H1 (cell line): ENCODE measurements at regions not wholly inside any gene's neighbourhood (a gene's known extent, or its start where the extent isn't known, plus 50 kb on each side); places are given as distances from the start of the nearest gene placed in this dataset.

Source experiments
- CEBPB ChIP-seq: IDR thresholded peaks from 2 replicates; pipeline ENCODE4 v1.6.1; 2012; ENCODE audit warnings: low read depth, low read length
- CTBP2 ChIP-seq: IDR thresholded peaks from 2 replicates; pipeline ENCODE4 v1.7.0; 2011; ENCODE audit warnings: borderline replicate concordance, mild to moderate bottlenecking, moderate library complexity, mixed read lengths, low read length; ENCODE audit not compliant: insufficient read depth, insufficient read length
- HDAC2 ChIP-seq, 2 experiments: fragments of 300-600 bp in 1 of 2; sonication (generic) in 1 of 2; IDR thresholded peaks; 2 replicates each; pipeline ENCODE4 v1.6.1; 2011 to 2012; ENCODE audit warnings: low read depth in 2 of 2, low read length in 2 of 2, mild to moderate bottlenecking in 2 of 2, moderate library complexity in 2 of 2, borderline replicate concordance in 1 of 2, inconsistent platforms in 1 of 2
- SP2 ChIP-seq: IDR thresholded peaks from 2 replicates; pipeline ENCODE4 v1.6.1; 2012; ENCODE audit warnings: mild to moderate bottlenecking, low read length, inconsistent platforms
- TF ChIP-seq, protein P1 (sequence below): fragments of 300-600 bp; sonication (generic); IDR thresholded peaks from 2 replicates; pipeline ENCODE4 v1.7.1; 2012; ENCODE audit warnings: low read length, moderate library complexity, mild to moderate bottlenecking, inconsistent platforms; ENCODE audit not compliant: insufficient replicate concordance
- TF ChIP-seq, protein P2 (sequence below): IDR thresholded peaks from 2 replicates; pipeline ENCODE4 v1.6.1; 2012; ENCODE audit warnings: low read length, inconsistent platforms
- TF ChIP-seq, protein P3 (sequence below): IDR thresholded peaks from 2 replicates; pipeline ENCODE4 v1.6.1; 2012; ENCODE audit warnings: inconsistent platforms

DNA sequence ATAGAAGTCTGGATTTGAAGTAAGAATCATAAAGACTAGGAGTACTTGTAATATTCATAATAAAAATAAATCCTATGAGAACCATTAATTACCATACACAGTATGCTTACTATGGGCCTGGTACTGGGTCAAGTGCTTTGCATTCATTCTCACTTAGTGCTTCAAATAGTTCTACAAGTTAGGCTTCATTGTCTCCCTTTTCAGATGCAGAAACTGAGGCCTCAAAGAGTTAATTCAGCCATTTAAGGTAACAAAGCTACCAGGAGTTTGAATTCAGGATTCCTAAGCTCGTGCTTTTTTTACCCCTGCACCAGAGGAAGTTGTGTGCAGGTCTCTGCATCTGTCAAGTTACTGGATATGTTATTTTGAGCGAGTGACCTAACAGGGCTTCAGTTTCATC is 1098.4 kb upstream of the EEF2KMT start (continued):
- TF ChIP-seq CTBP2 (no peak), CEBPB (no peak), SP2 (no peak), HDAC2 (IDR thresholded peaks at IDR 0.05; ENCODE audit: borderline replicate concordance in 1 of 2, low read depth in 2 of 2, low read length in 2 of 2) (peak in 1 of 2 experiments; percentile 88; a peak in 1 of 4 replicates)
- TF ChIP-seq, protein P1, sequence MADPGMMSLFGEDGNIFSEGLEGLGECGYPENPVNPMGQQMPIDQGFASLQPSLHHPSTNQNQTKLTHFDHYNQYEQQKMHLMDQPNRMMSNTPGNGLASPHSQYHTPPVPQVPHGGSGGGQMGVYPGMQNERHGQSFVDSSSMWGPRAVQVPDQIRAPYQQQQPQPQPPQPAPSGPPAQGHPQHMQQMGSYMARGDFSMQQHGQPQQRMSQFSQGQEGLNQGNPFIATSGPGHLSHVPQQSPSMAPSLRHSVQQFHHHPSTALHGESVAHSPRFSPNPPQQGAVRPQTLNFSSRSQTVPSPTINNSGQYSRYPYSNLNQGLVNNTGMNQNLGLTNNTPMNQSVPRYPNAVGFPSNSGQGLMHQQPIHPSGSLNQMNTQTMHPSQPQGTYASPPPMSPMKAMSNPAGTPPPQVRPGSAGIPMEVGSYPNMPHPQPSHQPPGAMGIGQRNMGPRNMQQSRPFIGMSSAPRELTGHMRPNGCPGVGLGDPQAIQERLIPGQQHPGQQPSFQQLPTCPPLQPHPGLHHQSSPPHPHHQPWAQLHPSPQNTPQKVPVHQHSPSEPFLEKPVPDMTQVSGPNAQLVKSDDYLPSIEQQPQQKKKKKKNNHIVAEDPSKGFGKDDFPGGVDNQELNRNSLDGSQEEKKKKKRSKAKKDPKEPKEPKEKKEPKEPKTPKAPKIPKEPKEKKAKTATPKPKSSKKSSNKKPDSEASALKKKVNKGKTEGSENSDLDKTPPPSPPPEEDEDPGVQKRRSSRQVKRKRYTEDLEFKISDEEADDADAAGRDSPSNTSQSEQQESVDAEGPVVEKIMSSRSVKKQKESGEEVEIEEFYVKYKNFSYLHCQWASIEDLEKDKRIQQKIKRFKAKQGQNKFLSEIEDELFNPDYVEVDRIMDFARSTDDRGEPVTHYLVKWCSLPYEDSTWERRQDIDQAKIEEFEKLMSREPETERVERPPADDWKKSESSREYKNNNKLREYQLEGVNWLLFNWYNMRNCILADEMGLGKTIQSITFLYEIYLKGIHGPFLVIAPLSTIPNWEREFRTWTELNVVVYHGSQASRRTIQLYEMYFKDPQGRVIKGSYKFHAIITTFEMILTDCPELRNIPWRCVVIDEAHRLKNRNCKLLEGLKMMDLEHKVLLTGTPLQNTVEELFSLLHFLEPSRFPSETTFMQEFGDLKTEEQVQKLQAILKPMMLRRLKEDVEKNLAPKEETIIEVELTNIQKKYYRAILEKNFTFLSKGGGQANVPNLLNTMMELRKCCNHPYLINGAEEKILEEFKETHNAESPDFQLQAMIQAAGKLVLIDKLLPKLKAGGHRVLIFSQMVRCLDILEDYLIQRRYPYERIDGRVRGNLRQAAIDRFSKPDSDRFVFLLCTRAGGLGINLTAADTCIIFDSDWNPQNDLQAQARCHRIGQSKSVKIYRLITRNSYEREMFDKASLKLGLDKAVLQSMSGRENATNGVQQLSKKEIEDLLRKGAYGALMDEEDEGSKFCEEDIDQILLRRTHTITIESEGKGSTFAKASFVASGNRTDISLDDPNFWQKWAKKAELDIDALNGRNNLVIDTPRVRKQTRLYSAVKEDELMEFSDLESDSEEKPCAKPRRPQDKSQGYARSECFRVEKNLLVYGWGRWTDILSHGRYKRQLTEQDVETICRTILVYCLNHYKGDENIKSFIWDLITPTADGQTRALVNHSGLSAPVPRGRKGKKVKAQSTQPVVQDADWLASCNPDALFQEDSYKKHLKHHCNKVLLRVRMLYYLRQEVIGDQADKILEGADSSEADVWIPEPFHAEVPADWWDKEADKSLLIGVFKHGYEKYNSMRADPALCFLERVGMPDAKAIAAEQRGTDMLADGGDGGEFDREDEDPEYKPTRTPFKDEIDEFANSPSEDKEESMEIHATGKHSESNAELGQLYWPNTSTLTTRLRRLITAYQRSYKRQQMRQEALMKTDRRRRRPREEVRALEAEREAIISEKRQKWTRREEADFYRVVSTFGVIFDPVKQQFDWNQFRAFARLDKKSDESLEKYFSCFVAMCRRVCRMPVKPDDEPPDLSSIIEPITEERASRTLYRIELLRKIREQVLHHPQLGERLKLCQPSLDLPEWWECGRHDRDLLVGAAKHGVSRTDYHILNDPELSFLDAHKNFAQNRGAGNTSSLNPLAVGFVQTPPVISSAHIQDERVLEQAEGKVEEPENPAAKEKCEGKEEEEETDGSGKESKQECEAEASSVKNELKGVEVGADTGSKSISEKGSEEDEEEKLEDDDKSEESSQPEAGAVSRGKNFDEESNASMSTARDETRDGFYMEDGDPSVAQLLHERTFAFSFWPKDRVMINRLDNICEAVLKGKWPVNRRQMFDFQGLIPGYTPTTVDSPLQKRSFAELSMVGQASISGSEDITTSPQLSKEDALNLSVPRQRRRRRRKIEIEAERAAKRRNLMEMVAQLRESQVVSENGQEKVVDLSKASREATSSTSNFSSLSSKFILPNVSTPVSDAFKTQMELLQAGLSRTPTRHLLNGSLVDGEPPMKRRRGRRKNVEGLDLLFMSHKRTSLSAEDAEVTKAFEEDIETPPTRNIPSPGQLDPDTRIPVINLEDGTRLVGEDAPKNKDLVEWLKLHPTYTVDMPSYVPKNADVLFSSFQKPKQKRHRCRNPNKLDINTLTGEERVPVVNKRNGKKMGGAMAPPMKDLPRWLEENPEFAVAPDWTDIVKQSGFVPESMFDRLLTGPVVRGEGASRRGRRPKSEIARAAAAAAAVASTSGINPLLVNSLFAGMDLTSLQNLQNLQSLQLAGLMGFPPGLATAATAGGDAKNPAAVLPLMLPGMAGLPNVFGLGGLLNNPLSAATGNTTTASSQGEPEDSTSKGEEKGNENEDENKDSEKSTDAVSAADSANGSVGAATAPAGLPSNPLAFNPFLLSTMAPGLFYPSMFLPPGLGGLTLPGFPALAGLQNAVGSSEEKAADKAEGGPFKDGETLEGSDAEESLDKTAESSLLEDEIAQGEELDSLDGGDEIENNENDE: peak; percentile 58
- TF ChIP-seq, protein P2, sequence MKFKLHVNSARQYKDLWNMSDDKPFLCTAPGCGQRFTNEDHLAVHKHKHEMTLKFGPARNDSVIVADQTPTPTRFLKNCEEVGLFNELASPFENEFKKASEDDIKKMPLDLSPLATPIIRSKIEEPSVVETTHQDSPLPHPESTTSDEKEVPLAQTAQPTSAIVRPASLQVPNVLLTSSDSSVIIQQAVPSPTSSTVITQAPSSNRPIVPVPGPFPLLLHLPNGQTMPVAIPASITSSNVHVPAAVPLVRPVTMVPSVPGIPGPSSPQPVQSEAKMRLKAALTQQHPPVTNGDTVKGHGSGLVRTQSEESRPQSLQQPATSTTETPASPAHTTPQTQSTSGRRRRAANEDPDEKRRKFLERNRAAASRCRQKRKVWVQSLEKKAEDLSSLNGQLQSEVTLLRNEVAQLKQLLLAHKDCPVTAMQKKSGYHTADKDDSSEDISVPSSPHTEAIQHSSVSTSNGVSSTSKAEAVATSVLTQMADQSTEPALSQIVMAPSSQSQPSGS: no peak
- TF ChIP-seq, protein P3, sequence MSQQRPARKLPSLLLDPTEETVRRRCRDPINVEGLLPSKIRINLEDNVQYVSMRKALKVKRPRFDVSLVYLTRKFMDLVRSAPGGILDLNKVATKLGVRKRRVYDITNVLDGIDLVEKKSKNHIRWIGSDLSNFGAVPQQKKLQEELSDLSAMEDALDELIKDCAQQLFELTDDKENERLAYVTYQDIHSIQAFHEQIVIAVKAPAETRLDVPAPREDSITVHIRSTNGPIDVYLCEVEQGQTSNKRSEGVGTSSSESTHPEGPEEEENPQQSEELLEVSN: no peak
